T-helper 2 cell treated with Interferon-gamma antibody and Interleukin-4, amounts not matched to agents 5 μg/mL and 100 μg/mL, for 36 hours (primary cell): ENCODE measurements at regions not wholly inside any gene's neighbourhood (a gene's known extent, or its start where the extent isn't known, plus 50 kb on each side); places are given as distances from the start of the nearest gene placed in this dataset.
A peak's percentile ranks its signal among the peaks of the same experiment; 100 is the strongest.
"Not testable (repeated sequence)": the region's sequence is repeated elsewhere in the genome, so short reads cannot be mapped to it uniquely, and the experiment has no call there.

Experiments
- DNase-seq: peaks from one replicate; pipeline ENCODE4 v3.0.0; 2021; ENCODE audit warnings: low spot score
- H3K27ac Mint-ChIP-seq: one replicate; pipeline ENCODE4 v1.8.0; 2021; ENCODE audit warnings: mild to moderate bottlenecking, mixed read lengths
- H3K27me3 Mint-ChIP-seq: one replicate; pipeline ENCODE4 v1.8.0; 2021; ENCODE audit warnings: low read depth, mixed read lengths
- H3K36me3 Mint-ChIP-seq: one replicate; pipeline ENCODE4 v1.8.0; 2021; ENCODE audit warnings: low read depth, mixed read lengths
- H3K4me1 Mint-ChIP-seq: one replicate; pipeline ENCODE4 v1.8.0; 2021; ENCODE audit warnings: low read depth, mixed read lengths
- H3K4me3 Mint-ChIP-seq: one replicate; pipeline ENCODE4 v1.8.0; 2022; ENCODE audit warnings: mild to moderate bottlenecking, moderate library complexity, mixed read lengths
- H3K9me3 Mint-ChIP-seq: one replicate; pipeline ENCODE4 v1.8.0; 2021; ENCODE audit warnings: mixed read lengths

- not testable (repeated sequence) for H3K9me3 Mint-ChIP-seq, H3K27me3 Mint-ChIP-seq, H3K4me3 Mint-ChIP-seq
- H3K27ac Mint-ChIP-seq = peak overlapping the region; percentile 45
- peak; percentile 8 for DNase-seq
- peaks cover 23% of the 10 kb centered on the region for H3K4me1 Mint-ChIP-seq
- H3K36me3 Mint-ChIP-seq = peaks cover 13% of the 10 kb centered on the region
Measured at GRCh38 chr16:29147710-29148109, 162.9 kb downstream of the LAT start.

- not testable (repeated sequence) for H3K27me3 Mint-ChIP-seq, DNase-seq, H3K4me3 Mint-ChIP-seq, H3K9me3 Mint-ChIP-seq
- Mint-ChIP-seq H3K4me1 (peaks cover 23% of the 10 kb centered on the region), H3K27ac (peak overlapping the region; percentile 70), H3K36me3 (peaks cover 14% of the 10 kb centered on the region)
Measured at GRCh38 chr16:29146808-29147643, 162.2 kb downstream of the LAT start.

- Mint-ChIP-seq H3K4me1 (peaks cover 23% of the 10 kb centered on the region), H3K36me3 (peaks cover 14% of the 10 kb centered on the region), H3K4me3 (no peak overlapping the region), H3K9me3 (no peaks in the 10 kb centered on the region), H3K27ac (no peak overlapping the region), H3K27me3 (no peaks in the 10 kb centered on the region)
- no peak for DNase-seq
Measured at GRCh38 chr16:29146266-29146665, 161.4 kb downstream of the LAT start.

GRCh38 chr16:29145486-29146225 lies 160.8 kb downstream of the LAT start:
- not testable (repeated sequence) for H3K27ac Mint-ChIP-seq, H3K9me3 Mint-ChIP-seq, H3K27me3 Mint-ChIP-seq, H3K4me3 Mint-ChIP-seq, DNase-seq
- Mint-ChIP-seq H3K36me3 (peaks cover 14% of the 10 kb centered on the region), H3K4me1 (peaks cover 23% of the 10 kb centered on the region)

- H3K36me3 Mint-ChIP-seq = peaks cover 14% of the 10 kb centered on the region
- H3K9me3 Mint-ChIP-seq, H3K27me3 Mint-ChIP-seq, H3K4me3 Mint-ChIP-seq, H3K27ac Mint-ChIP-seq, DNase-seq: not testable (repeated sequence)
- H3K4me1 Mint-ChIP-seq = peaks cover 18% of the 10 kb centered on the region
Measured at GRCh38 chr16:29145086-29145485, 160.2 kb downstream of the LAT start.

GRCh38 chr16:29144669-29145062 lies 159.8 kb downstream of the LAT start:
- not testable (repeated sequence) for H3K27me3 Mint-ChIP-seq, DNase-seq, H3K4me3 Mint-ChIP-seq, H3K9me3 Mint-ChIP-seq
- peaks cover 14% of the 10 kb centered on the region for H3K36me3 Mint-ChIP-seq
- H3K27ac Mint-ChIP-seq = peak overlapping the region; percentile 31
- peaks cover 14% of the 10 kb centered on the region for H3K4me1 Mint-ChIP-seq

GRCh38 chr16:29143739-29144668 lies 159.2 kb downstream of the LAT start:
- Mint-ChIP-seq H3K27ac (peak overlapping the region; percentile 31), H3K36me3 (peaks cover 11% of the 10 kb centered on the region)
- not testable (repeated sequence) for H3K4me1 Mint-ChIP-seq

GRCh38 chr16:29142506-29142905 lies 157.7 kb downstream of the LAT start:
- not testable (repeated sequence) for H3K27me3 Mint-ChIP-seq, H3K9me3 Mint-ChIP-seq, H3K4me1 Mint-ChIP-seq, H3K27ac Mint-ChIP-seq, H3K36me3 Mint-ChIP-seq, H3K4me3 Mint-ChIP-seq, DNase-seq

More at GRCh38 chr16:29143739-29144668, 159.2 kb downstream of the LAT start:
- not testable (repeated sequence) for H3K4me3 Mint-ChIP-seq, DNase-seq, H3K27me3 Mint-ChIP-seq, H3K9me3 Mint-ChIP-seq

- H3K27me3 Mint-ChIP-seq = no peaks in the 10 kb centered on the region
- DNase-seq = no peak
- H3K9me3 Mint-ChIP-seq = no peaks in the 10 kb centered on the region
- H3K27ac Mint-ChIP-seq = no peak overlapping the region
- no peak overlapping the region for H3K4me3 Mint-ChIP-seq
- H3K36me3 Mint-ChIP-seq = peaks cover 8% of the 10 kb centered on the region
- H3K4me1 Mint-ChIP-seq = no peaks in the 10 kb centered on the region
Measured at GRCh38 chr16:29141586-29142324, 156.9 kb downstream of the LAT start.

GRCh38 chr16:29141121-29141520 lies 156.3 kb downstream of the LAT start:
- not testable (repeated sequence) for DNase-seq, H3K9me3 Mint-ChIP-seq, H3K4me3 Mint-ChIP-seq, H3K27me3 Mint-ChIP-seq, H3K36me3 Mint-ChIP-seq, H3K27ac Mint-ChIP-seq, H3K4me1 Mint-ChIP-seq

- not testable (repeated sequence) for H3K27me3 Mint-ChIP-seq, H3K4me1 Mint-ChIP-seq, H3K27ac Mint-ChIP-seq, DNase-seq, H3K4me3 Mint-ChIP-seq, H3K9me3 Mint-ChIP-seq, H3K36me3 Mint-ChIP-seq
Measured at GRCh38 chr16:29139901-29140855, 155.3 kb downstream of the LAT start.

GRCh38 chr16:29139261-29139802 lies 154.5 kb downstream of the LAT start:
- H3K9me3 Mint-ChIP-seq = no peaks in the 10 kb centered on the region
- no peaks in the 10 kb centered on the region for H3K27me3 Mint-ChIP-seq
- no peak overlapping the region for H3K27ac Mint-ChIP-seq
- no peaks in the 10 kb centered on the region for H3K4me1 Mint-ChIP-seq
- DNase-seq = no peak
- H3K4me3 Mint-ChIP-seq = no peak overlapping the region
- H3K36me3 Mint-ChIP-seq = peaks cover 6% of the 10 kb centered on the region
